COLO668 (cell line): ENCODE measurements at regions not wholly inside any gene's neighbourhood (a gene's known extent, or its start where the extent isn't known, plus 50 kb on each side); places are given as distances from the start of the nearest gene placed in this dataset.

Source experiments
- DNase-seq: peaks from one replicate; lab custom pipeline; 2025; ENCODE audit not compliant: unreplicated experiment; lab: John Stamatoyannopoulos, UW

DNA sequence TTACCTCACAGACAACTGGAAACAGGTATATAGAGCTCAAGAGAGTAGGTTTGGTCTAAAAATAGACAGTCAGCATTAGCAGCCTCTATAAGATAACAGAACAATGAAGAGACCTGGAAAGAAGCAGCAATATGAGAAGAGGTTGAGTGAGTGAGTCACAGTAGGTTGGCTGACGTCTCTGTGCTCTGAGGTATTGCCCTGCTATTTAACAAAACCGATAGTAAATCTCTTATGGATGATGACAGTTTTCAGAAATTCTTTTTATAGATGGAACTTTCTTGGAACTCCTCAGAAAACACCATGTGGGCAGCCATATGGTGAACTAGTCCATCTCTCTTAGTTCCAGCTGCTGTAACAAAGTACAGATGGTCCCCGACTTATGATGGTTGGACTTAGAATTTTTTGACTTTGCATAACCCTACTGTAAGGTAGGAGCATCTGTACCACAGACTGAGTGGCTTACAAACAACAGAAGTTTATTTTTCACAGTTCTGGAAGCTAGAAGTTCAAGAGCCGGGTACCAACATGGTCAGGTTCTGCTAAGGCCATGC, 123.5 kb downstream of the MBD2 start:
- DNase-seq, result no peak

DNA sequence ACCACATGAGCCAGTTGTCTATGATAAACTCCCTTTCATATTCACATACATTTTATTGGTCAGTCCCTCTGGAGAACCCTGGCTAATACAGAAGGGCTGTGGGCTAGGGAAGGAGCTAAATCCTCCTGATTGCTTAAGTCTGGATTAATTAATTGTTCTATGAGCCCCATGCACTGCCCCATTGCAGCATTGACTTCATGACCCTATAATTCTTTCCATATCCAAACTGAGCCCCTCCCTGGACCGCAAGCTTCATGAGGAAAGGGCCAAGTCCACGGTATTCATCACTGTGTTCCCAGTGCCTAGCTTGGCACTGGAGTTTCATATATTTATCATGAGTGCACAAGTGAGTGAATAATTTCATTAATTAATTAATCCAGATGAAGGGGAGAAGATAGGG, 124.0 kb downstream of the MBD2 start:
- DNase-seq, result no peak

GRCh38 chr18:54094474-54094873, 130.0 kb downstream of the MBD2 start:
- no peak for DNase-seq

DNA sequence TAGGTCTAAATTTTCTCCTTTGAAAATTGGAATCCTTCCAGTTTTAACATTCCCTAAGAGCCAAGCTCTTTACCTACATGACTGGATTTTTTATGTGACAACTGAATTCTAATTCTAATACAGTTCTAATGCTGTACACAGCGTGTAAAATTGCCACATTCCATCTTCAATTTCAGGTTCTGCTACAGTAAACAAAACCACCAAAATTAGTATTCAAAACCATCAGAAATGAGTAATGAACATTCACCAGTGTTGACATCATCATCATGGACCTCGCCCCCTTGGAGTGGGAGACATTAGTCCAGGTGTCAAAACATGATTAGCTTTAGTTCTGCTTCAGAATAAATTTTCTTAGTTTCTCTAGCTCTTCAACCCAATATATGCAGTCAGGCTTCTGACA, 133.6 kb downstream of the MBD2 start:
- DNase-seq, result no peak

DNA sequence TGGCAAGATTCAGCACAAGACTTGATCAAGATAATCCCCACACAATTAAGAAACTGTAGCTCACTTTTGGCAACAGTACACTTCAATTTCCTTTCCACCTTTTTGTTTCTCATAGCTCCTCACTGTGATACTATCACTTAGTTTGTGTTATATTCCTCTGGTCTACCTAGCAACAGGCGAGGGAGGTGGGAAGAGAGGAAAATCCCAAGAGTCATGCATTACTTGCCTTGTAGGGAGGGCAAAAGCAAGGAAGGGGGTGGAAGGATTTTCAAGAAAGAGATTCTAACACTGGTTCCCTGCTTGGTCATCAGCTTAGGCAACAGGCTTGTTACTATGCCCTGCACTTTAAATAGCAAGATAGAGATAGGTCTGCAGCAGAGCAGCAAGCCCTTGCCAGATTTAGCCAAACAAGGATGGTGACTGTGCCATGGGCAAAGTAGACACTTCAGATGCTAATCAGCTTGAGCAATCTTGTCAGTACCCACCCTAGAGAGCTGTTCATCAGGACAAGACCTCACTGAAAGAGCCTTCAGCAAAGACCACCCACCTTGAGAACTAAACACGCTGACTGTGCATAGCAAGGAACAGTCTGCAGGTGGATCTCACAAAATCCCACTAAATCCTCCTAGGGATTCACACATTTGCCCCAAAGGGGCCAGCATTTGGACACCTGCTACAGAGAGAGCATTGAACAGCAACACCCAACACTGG, 134.6 kb downstream of the MBD2 start:
- DNase-seq, result no peak

DNA sequence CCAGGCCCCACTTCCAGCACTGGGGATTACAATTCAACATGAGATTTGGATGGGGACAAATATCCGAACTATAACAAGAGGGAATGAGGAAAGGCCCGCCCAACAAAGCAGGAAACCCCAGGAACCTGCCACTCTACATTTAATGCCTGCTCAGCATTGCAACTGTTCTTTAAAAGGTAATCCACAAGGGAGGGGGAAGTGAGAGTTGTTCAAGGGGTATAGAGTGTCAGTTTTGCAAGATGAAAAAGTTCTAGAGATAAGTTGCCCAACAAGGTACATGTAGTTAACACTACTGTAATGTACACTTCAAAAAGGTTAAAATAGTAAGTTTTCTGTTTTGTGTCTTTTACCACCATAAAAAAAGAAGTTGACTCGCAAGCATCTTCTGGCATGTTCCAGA, 137.6 kb downstream of the MBD2 start:
- no peak for DNase-seq

GRCh38 chr18:54086046-54086802, 138.2 kb downstream of the MBD2 start:
- DNase-seq, result no peak

- DNase-seq, result no peak
Measured at GRCh38 chr18:54080858-54081257, 143.6 kb downstream of the MBD2 start.

DNA sequence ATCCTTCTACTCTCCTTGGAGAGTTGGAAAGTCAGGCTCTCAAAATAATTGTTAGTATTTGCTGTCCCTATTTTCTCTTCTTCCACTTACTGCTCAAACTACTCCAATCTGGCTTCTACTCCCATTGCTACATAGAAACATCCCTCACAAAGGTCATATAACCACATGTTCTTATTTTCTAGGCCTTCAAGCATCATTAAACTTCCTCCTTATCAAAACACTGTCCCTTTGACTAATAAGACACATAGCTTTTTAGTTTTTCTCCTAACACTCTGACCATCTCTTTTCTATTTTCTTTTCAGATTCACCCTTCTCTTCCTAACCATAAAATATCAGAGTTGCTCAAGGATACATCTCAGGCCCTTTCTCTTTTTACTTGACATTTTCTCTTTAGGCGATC, 148.3 kb downstream of the MBD2 start:
- DNase-seq, result no peak

DNA sequence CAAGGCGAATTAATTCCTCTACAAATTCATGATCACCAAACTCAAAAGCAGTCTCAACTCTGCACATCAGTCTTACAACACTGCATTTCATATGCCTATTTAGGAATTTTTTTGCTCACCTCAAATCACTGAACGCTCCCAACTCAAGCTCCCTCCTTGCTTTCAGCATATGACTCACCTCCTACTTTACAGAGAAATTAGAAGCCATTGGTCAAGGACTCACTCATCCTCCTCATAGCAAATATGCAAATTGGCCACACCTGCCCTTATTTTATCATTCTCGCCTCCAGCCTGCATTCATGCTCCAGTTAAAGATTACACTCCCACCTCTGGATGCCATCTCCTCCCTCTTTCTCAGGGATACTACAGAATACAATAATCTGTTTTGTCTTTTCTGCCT, 148.8 kb downstream of the MBD2 start:
- no peak for DNase-seq

DNA sequence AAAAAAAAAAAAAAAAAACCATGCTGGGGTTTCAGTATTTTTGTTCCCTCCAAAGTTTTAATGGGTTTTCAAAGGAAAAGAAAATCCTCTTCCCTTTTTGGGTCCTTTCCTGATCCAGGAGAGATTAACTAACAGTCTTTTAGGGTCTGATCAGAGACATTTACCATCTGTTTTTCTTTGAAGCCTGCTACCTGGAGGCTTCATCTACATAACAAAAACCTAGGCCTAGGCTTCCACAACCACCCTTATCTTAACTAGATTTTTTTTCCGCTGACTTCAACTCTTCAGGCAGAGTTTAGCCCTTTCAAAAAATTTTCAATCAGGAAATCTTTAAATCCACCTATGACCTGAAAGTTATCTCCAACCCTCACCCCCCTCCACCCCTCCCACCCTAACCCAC, 154.7 kb downstream of the MBD2 start:
- DNase-seq, result no peak

DNA sequence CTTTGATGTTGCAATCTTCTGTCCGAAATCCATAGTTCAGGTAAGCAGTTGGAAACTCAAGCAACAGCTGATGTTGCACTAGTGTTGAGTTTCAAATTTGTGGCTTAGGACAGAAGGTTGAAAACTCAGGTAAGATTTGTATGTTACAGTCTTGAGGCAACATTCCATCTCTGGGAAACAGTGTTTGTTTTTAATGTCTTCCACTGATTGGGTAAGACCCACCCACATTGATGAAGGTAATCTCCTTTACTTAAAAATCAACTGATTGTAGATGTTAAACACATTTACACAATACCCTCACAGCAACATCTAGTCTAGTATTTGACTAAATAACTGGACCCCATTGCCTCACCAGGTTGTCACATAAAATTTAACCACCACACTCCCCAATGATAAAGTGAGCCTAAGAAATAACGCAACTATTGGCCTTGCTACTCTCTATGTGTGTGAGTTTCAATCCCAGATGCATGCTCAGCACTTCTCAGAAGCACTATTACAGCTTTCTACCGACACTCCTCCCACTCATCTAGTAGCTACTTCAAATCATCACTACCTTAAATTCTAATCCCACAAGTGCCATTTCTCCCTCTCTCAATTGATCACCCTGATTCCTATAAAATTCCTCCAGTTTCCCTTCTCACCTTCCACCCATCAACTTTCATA, 164.0 kb downstream of the MBD2 start:
- no peak for DNase-seq

- DNase-seq, result no peak
Measured at GRCh38 chr18:54052732-54053429, 171.6 kb downstream of the MBD2 start.

GRCh38 chr18:54052259-54052658, 172.2 kb downstream of the MBD2 start:
- DNase-seq, result no peak

GRCh38 chr18:54043484-54044251, 180.8 kb downstream of the MBD2 start:
- no peak for DNase-seq

- DNase-seq, result no peak
Measured at GRCh38 chr18:54035927-54036326, 188.5 kb downstream of the MBD2 start.

GRCh38 chr18:54033052-54033451, 191.4 kb downstream of the MBD2 start:
- DNase-seq, result no peak

DNA sequence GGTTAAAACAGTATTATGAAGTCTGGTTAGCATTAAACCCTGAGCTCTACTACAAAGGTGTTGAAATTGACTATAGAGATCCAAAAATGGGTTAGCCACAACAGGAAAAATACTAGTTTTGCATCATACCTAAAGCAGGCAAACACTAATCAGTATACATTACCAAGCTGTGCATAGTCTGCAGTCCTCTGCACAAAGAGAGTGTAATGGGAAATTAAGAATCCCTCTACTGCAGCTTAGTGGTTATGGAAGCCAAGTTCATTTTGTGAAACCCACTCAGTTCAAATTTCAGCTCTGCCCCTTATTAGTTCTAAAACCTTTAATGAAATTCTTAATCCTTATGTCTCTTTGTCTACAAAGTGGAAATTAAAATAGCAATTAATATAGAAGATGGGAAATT, 192.1 kb downstream of the MBD2 start:
- no peak for DNase-seq

- DNase-seq, result no peak
Measured at GRCh38 chr18:54031243-54031642, 193.2 kb downstream of the MBD2 start.

DNA sequence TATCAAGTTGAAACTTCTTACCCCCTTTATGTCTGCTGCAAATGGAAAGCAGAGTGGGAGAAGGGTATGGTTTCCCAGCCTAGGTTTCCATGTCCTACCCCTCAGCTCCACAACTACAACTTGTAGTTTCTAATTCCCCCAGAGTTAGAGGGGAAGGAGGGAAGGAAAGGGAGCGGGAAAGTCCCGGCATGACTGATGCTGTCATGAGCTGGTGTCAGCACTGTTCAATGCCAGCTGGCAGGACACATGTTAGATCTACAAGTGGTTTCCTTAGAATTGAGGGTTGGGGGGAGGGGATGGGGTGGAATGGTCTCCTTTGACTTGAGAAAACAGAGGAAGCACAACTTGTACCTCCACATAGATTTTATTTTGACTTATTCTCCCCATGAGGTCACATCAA, 194.0 kb downstream of the MBD2 start:
- DNase-seq, result no peak

DNA sequence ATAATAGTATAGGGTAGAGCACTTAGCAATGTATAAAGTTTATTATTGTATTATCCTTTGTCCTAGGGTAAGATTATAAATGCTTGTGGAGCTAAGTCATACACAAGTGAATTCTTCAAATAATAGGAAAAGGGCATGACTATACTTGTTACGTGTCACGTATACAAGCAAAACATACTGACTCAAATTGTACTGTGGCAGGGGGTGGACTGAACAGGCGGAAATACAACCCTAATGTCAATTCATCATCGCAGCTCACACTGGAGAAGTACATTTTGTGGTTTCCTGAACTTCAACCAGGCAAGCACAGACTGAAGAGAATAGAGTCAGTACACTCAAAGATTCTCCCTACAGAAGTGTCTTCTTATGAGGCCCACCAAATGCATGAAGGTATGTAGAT, 201.0 kb downstream of the MBD2 start:
- no peak for DNase-seq
